Urinary bladder (tissue), 3 donors: ENCODE measurements at regions not wholly inside any gene's neighbourhood (a gene's known extent, or its start where the extent isn't known, plus 50 kb on each side); places are given as distances from the start of the nearest gene placed in this dataset.
A peak's percentile ranks its signal among the peaks of the same experiment; 100 is the strongest.

Experiments
- DNase-seq: peaks from one replicate; pipeline ENCODE4 v3.0.0-alpha.2; 2015; ENCODE audit errors: extremely low spot score
- H3K27ac ChIP-seq: one replicate; pipeline ENCODE4 v1.5.1; 2013; ENCODE audit warnings: low read depth, mild to moderate bottlenecking, moderate library complexity
- H3K36me3 ChIP-seq: one replicate; pipeline ENCODE4 v1.6.1; 2013; ENCODE audit warnings: mild to moderate bottlenecking, moderate library complexity; ENCODE audit not compliant: insufficient read depth
- H3K4me1 ChIP-seq: one replicate; pipeline ENCODE4 v1.6.1; 2013; ENCODE audit warnings: mild to moderate bottlenecking, moderate library complexity; ENCODE audit not compliant: insufficient read depth
- H3K4me3 ChIP-seq: one replicate; pipeline ENCODE4 v1.5.1; 2013; ENCODE audit warnings: low read depth, low read length
- WGBS: extraction: QIAGEN DNeasy Blood & Tissue Kit; methylation state at CpG from one replicate; pipeline ENCODE4 v1.1.7; 2013; 5-methylcytosine and 5-hydroxymethylcytosine counted together
- donor health status: healthy with polysubstance abuse.
- donor health status: healthy.

DNA sequence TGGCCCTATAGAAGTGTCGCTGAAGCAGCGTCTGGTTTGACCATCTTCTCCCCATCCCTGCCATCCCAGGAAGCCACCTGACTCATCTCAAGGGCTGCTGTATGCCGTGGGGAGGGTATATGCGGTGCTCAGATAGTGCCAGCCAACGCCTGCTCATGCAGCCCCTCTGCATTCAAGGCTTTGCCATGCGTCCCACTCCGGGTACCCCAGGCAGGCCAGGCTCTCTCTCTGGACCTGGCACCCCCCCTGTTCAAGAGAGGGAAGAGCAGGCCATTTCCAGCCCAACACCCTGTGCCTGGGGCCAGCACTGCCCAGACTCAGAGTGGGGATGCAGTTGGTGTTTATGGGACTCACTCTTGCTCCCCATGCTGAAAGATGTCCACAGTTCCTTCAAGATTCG lies 130.0 kb downstream of the GLI2 start:
- H3K4me1 ChIP-seq, result no peaks in the 10 kb centered on the region
- WGBS, result 97% methylated on average over 8 of the region's 8 CpGs
- DNase-seq, result no peak

DNA sequence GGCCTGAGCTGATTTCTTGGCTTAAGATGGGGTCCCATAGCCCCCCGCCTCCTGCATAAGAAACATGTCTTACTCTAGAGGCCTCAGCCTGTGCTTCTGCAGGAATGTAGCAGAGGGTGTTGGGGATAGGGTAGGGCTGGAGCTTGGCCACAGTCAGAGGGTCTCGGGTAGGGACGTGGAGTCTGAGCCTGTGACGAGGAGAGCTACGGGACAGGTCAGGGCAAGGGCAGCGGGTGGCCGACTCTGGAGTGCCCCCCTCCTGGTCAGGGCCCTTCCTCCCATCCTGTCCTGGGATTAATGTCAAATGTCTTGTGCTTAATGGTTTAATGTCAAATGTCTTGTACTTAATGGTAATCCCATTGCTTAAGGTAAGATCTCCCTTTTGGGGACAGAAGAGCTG lies 130.4 kb downstream of the GLI2 start:
- no peak for DNase-seq
- Histone ChIP-seq H3K4me1 (no peaks in the 10 kb centered on the region), H3K27ac (no peak overlapping the region), H3K36me3 (no peaks in the 10 kb centered on the region), H3K4me3 (no peak overlapping the region)
- 90% methylated on average over 7 of the region's 7 CpGs for WGBS

More for the DNA sequence above, 130.0 kb downstream of the GLI2 start:
- H3K36me3 ChIP-seq, result no peaks in the 10 kb centered on the region
- no peak overlapping the region for H3K27ac ChIP-seq
- H3K4me3 ChIP-seq, result no peak overlapping the region

DNA sequence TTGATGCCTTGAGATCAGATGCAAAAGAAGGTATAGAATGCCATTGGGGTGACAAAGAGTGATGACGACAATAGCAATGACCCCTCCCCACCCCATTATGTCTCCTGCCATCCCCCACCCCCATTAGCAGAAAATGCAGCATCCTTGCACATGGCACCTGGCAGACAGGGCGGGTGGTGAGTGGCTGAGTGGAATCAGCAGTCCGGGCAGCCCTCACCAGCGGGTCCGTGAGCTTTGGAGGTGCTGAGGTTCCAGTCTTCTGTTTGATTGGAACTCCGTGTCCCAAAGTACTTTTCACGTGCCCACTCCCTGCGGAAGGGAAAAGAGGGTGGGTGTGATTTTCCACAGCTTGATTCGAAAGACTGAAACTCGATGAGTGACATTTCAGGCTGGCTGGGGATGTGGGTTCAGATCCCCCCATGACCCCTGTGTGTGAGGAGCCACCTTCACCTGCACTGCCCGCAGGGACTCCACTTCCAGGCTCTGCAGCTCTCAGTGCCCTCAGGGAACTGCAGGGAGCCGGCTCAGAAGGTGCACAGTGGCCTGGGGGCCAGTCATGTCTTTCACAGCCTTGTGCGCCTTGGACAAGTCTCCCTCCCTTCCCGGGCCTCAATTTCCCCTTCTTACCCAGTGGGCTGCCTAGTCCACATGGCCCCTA lies 130.9 kb downstream of the GLI2 start:
- Histone ChIP-seq H3K27ac (peak overlapping the region; percentile 33), H3K36me3 (no peaks in the 10 kb centered on the region), H3K4me1 (no peaks in the 10 kb centered on the region), H3K4me3 (no peak overlapping the region)
- no peak for DNase-seq
- 86% methylated on average over 14 of the region's 14 CpGs for WGBS

DNA sequence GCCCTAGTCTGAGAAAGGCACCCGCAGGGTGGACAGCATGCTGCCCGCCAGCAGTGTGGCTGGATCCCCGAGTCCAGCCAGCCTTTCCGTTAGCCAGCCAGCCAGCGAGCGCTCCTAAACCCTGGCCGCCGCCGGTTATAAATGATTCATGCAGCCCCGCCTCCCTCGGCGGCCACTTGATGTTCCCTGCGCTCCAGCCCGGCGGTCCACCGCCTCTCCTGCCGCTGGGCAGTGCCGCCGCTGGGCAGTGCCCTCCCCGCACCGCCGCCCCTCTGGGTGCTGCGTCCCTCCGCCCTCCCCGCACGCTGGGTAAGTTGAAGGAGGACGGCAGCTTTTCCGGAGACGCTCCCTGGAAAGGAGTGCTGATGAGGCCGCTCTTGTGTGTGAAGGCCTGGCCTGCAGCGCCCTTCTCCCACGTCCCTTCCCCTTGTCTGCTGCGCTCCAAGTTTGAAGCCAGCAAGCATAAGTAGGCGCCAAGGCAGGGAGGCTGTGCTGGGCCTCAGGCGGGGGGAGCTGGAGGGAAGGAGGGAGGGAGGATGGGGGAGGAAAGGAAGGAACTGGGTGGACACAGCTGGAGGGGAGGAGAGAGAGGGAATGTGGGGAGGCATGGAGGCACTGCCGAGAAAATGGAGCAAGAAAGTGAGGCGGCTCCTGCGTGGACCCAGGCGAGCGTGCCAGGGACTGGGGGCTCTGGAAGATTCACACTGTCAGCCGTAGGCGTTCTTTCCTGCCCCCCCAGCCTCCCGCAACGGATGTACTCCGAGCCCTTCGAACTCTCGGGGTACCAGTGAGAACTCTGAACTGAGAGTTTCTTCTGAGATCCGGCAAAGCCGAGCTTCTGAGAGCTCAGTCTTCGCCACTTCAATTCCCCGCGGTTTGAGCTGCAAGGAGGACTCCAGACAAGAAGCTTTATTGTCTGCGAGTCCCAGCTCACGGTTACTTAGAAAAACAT lies 131.9 kb downstream of the GLI2 start:
- Histone ChIP-seq H3K4me1 (no peaks in the 10 kb centered on the region), H3K36me3 (no peaks in the 10 kb centered on the region), H3K27ac (peak overlapping the region; percentile 69), H3K4me3 (peak overlapping the region; percentile 21)
- DNase-seq, result peak; percentile 63
- WGBS, result 2% methylated on average over 54 of the region's 54 CpGs

DNA sequence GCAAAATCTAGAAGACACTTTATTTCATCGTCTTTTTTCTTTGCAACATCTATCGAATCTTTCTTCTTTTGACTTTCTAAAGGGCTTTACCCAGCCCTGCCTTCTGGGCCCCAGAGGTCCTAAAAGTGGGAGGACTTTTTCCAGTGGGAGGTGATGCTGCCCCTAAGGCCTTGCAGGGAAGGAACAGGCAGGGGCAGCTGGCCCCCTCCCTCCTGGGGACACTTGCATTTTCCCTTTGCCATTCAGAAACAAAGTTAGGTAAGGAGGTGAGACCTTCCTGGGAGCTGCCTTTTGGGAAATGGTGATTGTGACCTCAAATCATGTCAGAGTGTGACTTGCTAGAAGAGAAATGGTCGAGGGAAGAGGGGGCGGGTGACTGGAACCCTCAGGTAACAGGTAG lies 132.7 kb downstream of the GLI2 start:
- Histone ChIP-seq H3K4me3 (no peak overlapping the region), H3K4me1 (no peaks in the 10 kb centered on the region), H3K36me3 (no peaks in the 10 kb centered on the region), H3K27ac (no peak overlapping the region)
- WGBS, result 61% methylated on average over 4 of the region's 4 CpGs
- no peak for DNase-seq

DNA sequence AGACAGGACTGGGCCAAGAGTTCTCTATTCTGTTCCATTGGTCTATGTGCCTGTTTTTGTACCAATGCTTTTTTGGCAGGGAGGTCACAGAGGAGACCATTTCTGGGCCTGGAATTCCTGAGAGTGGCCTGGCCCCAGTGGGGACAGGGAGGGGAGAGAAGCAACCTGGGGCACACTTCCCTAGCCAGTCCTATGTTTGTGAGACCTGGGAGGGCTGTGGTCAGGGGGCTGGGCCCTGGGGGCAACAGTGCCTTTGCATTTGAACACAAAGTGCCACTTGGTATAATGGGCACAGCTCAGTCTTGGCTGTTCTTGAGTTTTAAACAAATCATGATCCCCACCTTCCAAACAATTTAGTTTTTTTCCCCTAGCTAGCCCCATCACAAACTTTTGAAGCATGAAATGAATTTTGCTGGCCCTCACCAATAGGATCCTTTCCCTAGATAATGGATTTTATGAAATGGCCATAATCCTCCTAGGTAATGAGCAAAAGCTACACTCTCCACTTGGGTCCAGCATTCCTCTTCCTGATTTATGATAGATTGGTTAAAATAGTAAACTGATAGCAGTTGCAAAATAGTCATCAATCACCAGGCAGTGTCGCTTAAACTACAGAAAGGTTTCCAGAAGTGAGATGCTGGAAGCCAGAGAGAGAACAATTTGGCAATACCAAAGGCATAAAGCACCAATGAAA lies 133.5 kb downstream of the GLI2 start:
- no peak overlapping the region for H3K4me3 ChIP-seq
- no peak overlapping the region for H3K27ac ChIP-seq
- no peaks in the 10 kb centered on the region for H3K36me3 ChIP-seq
- H3K4me1 ChIP-seq, result no peaks in the 10 kb centered on the region
- DNase-seq, result no peak
- 74% methylated on average over 1 of the region's 1 CpG for WGBS

DNA sequence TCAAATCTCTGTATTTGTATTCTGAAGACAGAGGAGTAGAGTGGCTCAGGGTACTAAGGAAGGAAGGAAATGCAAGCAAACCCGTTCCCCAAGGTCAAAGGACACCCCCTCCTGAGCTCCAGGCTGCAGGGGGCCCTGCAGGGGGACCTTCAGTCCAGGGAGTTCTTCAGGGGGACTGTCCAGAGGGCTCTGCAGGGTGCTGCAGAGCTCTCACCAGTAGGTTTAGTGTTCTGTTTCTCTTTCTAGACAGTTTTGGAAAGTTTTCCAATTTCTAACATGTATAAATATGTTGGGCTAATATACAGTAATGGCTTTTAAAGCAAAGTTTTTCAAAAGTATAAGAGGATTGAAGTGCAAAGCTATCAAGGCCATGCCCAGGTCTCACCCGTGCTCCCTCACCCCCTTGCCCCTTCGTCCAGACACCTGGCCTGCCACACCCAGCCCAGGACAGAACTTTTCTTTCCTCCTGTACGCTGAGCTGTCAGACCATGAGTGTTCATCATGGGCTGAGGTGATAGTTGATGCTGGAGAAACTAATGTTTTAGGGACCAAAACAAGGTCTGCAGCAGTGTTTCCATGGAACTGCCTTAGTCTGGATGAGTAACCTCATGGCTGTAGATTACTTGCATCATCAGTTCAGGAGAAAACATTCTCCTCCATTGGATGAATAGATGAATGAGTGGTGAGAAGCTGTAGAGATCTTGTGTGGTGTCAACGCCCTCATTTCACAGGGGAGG lies 134.2 kb downstream of the GLI2 start:
- DNase-seq, result no peak
- WGBS, result 77% methylated on average over 5 of the region's 5 CpGs
- no peaks in the 10 kb centered on the region for H3K36me3 ChIP-seq
- H3K4me3 ChIP-seq, result no peak overlapping the region
- H3K27ac ChIP-seq, result no peak overlapping the region
- no peaks in the 10 kb centered on the region for H3K4me1 ChIP-seq

DNA sequence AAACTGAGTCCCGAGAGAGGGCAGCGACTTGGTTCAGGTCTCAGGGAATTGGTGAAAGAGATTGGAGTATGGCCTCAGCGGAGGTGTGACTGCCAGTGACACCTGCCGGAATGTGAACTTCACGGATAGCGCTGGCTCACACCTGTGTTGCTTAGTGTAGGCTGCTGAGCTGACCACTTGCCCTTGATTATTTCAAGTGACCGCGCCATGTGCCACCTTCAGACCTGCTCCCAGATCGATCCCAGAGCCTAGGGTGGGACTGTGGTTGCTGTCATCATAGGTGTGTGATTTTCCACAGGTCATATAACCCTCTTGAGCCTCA lies 134.8 kb downstream of the GLI2 start:
- Histone ChIP-seq H3K27ac (no peak overlapping the region), H3K4me3 (no peak overlapping the region), H3K36me3 (no peaks in the 10 kb centered on the region), H3K4me1 (no peaks in the 10 kb centered on the region)
- DNase-seq, result no peak
- WGBS, result 96% methylated on average over 9 of the region's 9 CpGs

DNA sequence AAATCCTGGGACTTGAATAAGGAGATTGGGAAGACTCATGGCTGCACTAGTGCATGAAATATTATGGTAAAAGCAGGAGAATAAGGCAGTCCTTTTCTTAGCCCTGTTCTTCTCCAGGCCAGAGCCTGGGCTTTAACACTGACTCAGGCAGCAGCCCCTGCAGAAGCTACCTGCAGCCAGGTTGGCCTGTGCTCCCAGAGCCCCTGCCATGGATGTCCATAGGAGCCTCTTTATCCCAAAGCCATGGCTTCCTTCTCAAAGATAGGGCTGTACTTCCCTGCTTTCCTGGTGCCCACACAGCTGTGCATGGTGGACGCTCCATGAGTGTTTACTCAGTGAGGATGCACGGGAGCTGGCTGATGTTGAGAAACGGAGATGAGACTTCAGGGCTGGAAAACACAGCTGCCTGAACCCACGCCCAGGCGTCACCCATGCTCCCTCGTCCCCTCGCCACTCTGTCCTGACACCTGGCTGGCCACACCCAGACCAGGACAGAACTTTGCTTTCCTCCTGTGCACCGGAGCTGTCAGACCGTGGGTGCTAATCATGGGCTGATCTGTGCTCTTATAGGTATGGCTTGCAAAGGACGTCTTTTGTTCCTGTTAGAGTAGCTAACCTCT lies 135.5 kb downstream of the GLI2 start:
- 88% methylated on average over 10 of the region's 10 CpGs for WGBS
- Histone ChIP-seq H3K4me3 (no peak overlapping the region), H3K36me3 (no peaks in the 10 kb centered on the region), H3K27ac (no peak overlapping the region), H3K4me1 (no peaks in the 10 kb centered on the region)
- DNase-seq, result no peak

DNA sequence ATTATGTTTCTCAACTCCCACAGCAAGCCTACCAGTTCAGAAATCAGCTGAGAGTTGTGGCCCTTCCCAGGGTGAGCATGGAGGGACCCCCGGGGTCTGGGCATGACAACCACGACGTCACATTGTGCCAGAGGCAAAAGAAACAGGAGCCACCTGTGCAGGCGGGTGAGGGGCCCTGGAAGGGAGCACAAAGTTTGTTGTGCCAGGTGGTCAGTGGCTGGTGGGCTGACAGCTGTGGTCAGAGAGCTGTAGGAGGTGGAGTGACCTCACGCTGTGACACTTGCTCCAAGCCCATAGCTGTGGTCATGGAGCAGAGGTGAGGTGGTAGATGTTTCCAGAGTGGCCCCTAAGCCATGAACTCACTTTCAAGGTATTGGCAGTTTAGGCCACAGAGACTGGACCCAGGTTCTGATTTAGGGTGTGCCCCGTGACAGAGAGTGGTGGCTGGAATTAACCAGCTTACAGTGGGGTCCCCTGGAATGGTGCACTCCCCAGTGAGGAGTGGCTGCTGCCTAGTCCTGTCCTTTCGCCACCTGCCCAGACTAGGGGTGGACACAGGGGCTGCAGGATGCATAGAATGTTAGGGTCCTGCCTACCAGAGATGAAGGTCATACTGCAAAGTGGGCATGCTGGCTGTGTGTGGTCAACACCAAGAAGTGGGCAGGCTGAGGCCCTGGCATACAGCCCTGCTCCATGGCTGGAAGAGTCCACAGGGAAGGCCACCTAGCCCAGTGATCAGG lies 136.4 kb downstream of the GLI2 start:
- 87% methylated on average over 7 of the region's 7 CpGs for WGBS
- no peaks in the 10 kb centered on the region for H3K4me1 ChIP-seq
- DNase-seq, result no peak
- H3K36me3 ChIP-seq, result no peaks in the 10 kb centered on the region
- no peak overlapping the region for H3K27ac ChIP-seq
- H3K4me3 ChIP-seq, result no peak overlapping the region

DNA sequence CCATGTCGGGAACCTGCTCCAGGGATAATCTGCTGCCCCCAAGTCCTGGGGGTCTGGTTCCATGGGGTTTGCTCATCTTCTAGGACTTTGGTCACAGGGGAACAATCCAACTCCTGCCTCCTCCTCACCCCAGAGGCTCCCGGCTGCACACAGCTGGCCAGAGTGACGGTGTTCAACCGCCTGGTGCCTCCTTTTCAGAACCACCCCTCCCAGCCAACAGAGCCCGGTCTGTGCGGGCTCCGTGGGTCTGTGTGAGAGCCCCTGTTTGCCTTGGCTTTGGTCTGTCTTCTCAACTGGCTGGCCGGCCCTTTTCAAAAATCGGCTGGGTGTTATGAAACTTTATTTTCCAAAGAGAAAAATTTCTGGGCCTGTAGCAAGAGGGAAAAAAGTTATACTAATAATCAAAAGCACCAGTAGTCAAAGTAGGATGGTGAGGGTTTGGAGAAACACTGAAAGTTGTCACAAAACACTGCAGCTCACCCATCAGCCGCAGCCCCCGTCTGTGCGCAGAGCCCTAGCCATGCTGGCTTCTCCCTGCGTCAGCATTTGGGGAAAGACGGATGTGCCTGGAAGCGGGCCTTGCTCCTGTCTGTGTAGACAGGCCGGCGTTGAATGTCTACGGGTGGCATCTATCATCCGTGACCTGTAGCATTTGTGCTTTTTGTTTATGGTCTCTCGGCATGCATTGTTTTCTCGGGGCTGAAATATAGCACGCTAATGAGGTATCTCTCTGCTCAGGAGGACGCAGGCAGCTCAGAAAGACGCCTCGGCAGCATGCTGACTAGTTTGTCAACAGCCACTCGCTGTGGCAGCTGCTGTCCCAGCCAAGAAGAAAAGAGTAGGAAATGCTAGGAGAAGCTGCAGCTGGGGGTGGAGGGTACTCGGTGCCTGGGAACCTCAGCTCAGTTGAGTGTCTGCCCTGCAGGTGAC lies 138.6 kb downstream of the GLI2 start:
- Histone ChIP-seq H3K4me1 (no peaks in the 10 kb centered on the region), H3K4me3 (no peak overlapping the region), H3K36me3 (no peaks in the 10 kb centered on the region), H3K27ac (no peak overlapping the region)
- WGBS, result 69% methylated on average over 27 of the region's 27 CpGs
- no peak for DNase-seq

DNA sequence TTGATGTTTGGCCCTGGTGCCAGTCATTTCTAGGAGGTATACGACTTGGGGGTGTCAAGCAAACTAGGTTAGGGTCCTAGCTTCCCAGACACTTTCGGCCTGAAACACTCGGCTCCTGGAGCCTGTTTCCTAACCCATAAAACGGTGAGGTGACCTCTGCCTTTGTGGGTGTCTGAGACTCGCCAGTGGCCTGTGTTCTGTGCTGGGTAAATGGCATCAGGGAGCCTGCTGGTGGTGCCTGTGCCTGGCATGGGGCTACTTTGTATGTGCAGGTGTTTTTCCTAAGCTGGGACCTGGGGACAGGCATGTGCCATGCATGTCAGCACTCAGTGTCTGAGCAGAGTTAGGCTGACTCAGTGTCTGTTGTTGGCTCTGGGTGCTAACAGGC lies 139.2 kb downstream of the GLI2 start:
- H3K4me1 ChIP-seq, result no peaks in the 10 kb centered on the region
- no peaks in the 10 kb centered on the region for H3K36me3 ChIP-seq
- no peak for DNase-seq
- H3K27ac ChIP-seq, result no peak overlapping the region
- WGBS, result 83% methylated on average over 5 of the region's 5 CpGs
- no peak overlapping the region for H3K4me3 ChIP-seq
